Ovary (tissue), 7 donors: ENCODE measurements at regions not wholly inside any gene's neighbourhood (a gene's known extent, or its start where the extent isn't known, plus 50 kb on each side); places are given as distances from the start of the nearest gene placed in this dataset.

Source experiments
- DNase-seq, 5 donors: peaks; one replicate each; pipeline ENCODE4 v3.0.0-alpha.2; 2019 to 2020
- H3K27ac ChIP-seq, 2 donors: fragments of 200-600 bp; one replicate each; pipeline versions ENCODE4 v1.5.1 to v1.8.0; 2019 to 2022
- H3K27me3 ChIP-seq: fragments of 200-600 bp; one replicate; pipeline ENCODE4 v1.8.0; 2022
- H3K36me3 ChIP-seq: fragments of 200-600 bp; sonication (generic); one replicate; pipeline ENCODE4 v1.5.1; 2019
- H3K4me1 ChIP-seq: one replicate; pipeline ENCODE4 v1.8.1; 2013; ENCODE audit warnings: mild to moderate bottlenecking, moderate library complexity; ENCODE audit not compliant: insufficient read depth
- H3K4me3 ChIP-seq: fragments of 200-600 bp; sonication (generic); one replicate; pipeline ENCODE4 v1.5.1; 2017
- H3K9me3 ChIP-seq, 2 donors: fragments of 200-600 bp in 1 of 2; sonication (generic) in 1 of 2; one replicate each; pipeline versions ENCODE4 v1.5.1 to v1.8.1; 2013 to 2019; ENCODE audit warnings: mild to moderate bottlenecking in 1 of 2, moderate library complexity in 1 of 2
- CTCF ChIP-seq, 3 donors: fragments of 450-650 bp in 2 of 3; fragments of 200-600 bp in 1 of 3; IDR thresholded peaks; one replicate each; pipeline versions ENCODE4 v1.5.1 to v1.8.0; 2016 to 2022; ENCODE audit warnings: antibody characterized with exemption in 3 of 3, mild to moderate bottlenecking in 1 of 3
- EP300 ChIP-seq: sonication (generic); formaldehyde crosslinking; IDR thresholded peaks from one replicate; pipeline ENCODE4 v1.6.1; 2017; ENCODE audit warnings: antibody characterized with exemption
- POLR2A ChIP-seq: fragments of 450-650 bp; IDR thresholded peaks from one replicate; pipeline ENCODE4 v1.6.1; 2017; ENCODE audit warnings: antibody characterized with exemption, mild to moderate bottlenecking, moderate library complexity
- WGBS, 3 donors: extraction: QIAGEN DNeasy Blood & Tissue Kit in 1 of 3; methylation state at CpG; one replicate each; pipeline versions ENCODE4 v1.1.5 to v1.1.7; 2013 to 2017; 5-methylcytosine and 5-hydroxymethylcytosine counted together
- intact Hi-C, 4 donors: fragments of 100-400 bp; cut with DNase I; formaldehyde crosslinking; loops; one replicate each; pipeline versions ENCODE4 v1.11.0 to v1.15.1; 2022 to 2023
- donor health status: DM: no; HTN: no; CAD: no; lungs with moderate emphysema.
- donor health status: DM: no; HTN: no; CAD: no.
- donor health status: Bipolar disorder and iron deficiency.
- donor health status: DM: no; HTN: no; CAD: no.
- donor health status: DM: yes; HTN: yes; CAD: no.

DNA sequence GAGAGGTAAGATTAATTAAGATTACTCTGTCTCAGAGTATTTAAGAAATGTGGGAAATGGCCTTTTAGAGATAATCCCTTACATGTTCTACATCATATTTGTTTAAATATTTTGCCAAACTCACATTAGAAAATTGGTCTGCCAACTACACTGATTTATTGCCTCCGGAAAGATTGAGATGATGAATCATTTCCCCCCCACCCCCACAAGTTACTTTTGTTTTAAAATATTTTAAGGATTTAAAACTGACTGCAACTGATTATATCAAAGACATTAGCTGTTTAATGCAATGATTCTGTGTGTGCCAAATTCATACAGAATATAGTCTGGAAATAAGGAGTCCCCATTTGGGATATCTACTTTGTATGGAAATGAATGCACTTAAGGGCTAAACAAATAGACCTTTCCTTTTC lies 674.4 kb downstream of the PRR16 start:
- TF ChIP-seq EP300: no peak
- no peak for TF ChIP-seq POLR2A
- no peak for TF ChIP-seq CTCF (IDR thresholded peaks at IDR 0.05)
- Histone ChIP-seq H3K27ac (no peak overlapping the region), H3K27me3 (no peaks in the 10 kb centered on the region), H3K9me3 (no peaks in the 10 kb centered on the region), H3K4me3 (no peak overlapping the region), H3K36me3 (no peaks in the 10 kb centered on the region), H3K4me1 (no peaks in the 10 kb centered on the region)
- intact Hi-C loops: no loop called here
- 61 to 75% (median 71%) methylated on average over 1 of the region's 1 CpG for WGBS, 3 donors
- DNase-seq: no peak

DNA sequence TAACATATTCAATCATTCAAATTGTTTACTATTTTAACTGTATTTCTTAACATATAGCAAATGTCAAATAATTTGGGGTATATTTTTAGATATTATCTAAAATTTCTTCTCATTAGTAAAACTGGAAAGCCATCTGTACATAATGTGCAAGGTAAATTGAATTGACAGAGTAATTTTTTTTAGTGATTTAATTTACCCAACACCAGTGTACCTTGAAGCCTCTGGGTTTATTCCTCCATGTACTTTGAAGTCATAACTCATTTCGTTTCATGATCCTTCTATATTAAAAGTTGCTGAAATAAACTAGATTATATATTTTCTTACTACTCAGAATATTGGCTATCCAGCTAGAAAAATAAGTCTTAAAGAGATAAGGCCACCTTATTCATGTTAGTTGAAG lies 674.9 kb downstream of the PRR16 start:
- H3K4me1 ChIP-seq: no peaks in the 10 kb centered on the region
- no peak overlapping the region for H3K4me3 ChIP-seq
- H3K36me3 ChIP-seq: no peaks in the 10 kb centered on the region
- intact Hi-C loops: no loop called here
- no peak overlapping the region for H3K27ac ChIP-seq
- 68 to 75% (median 68%) methylated on average over 1 of the region's 1 CpG for WGBS, 3 donors
- DNase-seq: no peak
- TF ChIP-seq POLR2A (no peak), CTCF (IDR thresholded peaks at IDR 0.05) (no peak), EP300 (no peak)
- no peaks in the 10 kb centered on the region for H3K27me3 ChIP-seq
- no peaks in the 10 kb centered on the region for H3K9me3 ChIP-seq

DNA sequence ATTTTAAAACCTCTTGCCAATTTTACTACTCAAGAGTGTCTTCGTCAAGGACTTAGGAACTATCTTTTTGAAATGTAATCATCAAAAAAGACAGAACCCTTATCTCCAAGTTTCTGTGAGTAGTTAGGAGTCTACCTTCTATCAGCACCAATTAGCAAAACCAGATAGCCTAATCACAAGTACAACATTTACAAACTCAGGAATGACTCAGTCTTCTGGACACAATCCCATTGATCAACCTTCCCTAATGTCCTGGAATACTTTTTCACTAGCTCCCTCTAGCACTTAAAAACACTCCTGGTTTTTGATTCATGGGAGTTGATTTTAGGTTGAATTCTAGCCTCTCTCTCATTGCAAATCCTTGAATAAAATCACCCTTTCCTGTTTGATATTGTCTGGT lies 680.7 kb downstream of the PRR16 start:
- TF ChIP-seq EP300: no peak
- no peak for TF ChIP-seq POLR2A
- no peak for TF ChIP-seq CTCF (IDR thresholded peaks at IDR 0.05)
- Histone ChIP-seq H3K9me3 (no peaks in the 10 kb centered on the region), H3K4me3 (no peak overlapping the region), H3K4me1 (no peaks in the 10 kb centered on the region), H3K27ac (no peak overlapping the region), H3K27me3 (no peaks in the 10 kb centered on the region), H3K36me3 (no peaks in the 10 kb centered on the region)
- WGBS, 3 donors: 1 to 10% (median 10%) methylated on average over 1 of the region's 1 CpG
- no peak for DNase-seq
- intact Hi-C loops: no loop called here

DNA sequence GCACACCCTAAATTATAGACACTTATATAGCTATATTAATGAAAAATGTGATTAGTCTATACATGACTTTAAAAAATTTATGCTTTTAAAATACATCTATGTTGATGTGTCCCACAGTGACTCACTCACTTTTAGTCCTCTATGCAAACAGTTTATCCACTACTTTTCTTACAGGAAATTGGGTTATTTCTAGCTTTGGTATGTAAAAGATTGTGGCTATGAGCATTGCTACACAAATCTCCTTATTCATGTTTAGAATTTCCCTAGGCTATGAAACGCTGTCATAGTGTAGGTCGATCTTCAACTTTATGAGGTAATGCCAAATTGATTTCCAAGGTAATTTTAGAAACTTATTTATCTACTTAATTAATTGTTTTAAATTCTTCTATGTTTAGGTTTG lies 687.4 kb downstream of the PRR16 start:
- Histone ChIP-seq H3K36me3 (no peaks in the 10 kb centered on the region), H3K9me3 (no peaks in the 10 kb centered on the region), H3K27ac (no peak overlapping the region), H3K27me3 (no peaks in the 10 kb centered on the region), H3K4me3 (no peak overlapping the region), H3K4me1 (no peaks in the 10 kb centered on the region)
- 82 to 94% (median 87%) methylated on average over 2 of the region's 2 CpGs for WGBS, 3 donors
- TF ChIP-seq EP300 (no peak), POLR2A (no peak), CTCF (IDR thresholded peaks at IDR 0.05) (no peak)
- intact Hi-C loops: no loop called here
- no peak for DNase-seq

DNA sequence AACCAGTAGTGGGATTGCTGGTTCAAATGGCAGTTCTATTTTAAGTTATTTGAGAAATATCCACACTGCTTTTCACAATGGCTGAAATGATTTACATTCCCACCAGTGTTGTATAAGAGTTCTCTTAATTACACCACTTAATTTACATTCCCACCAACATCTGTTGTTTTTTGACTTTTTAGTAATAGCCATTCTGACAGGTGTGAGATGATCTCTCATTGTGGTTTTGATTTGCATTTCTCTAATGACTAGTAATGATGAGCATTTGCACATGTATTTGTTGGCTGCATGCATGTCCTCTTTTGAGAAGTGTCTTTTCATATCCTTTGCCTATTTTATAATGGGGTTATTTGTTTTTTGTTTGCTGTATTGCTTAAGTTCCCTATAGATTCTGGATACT lies 688.3 kb downstream of the PRR16 start:
- H3K4me3 ChIP-seq: no peak overlapping the region
- no peaks in the 10 kb centered on the region for H3K9me3 ChIP-seq
- TF ChIP-seq CTCF (IDR thresholded peaks at IDR 0.05) (no peak), EP300 (no peak), POLR2A (no peak)
- H3K27ac ChIP-seq: no peak overlapping the region
- H3K4me1 ChIP-seq: no peaks in the 10 kb centered on the region
- intact Hi-C loops: no loop called here
- H3K27me3 ChIP-seq: no peaks in the 10 kb centered on the region
- no peak for DNase-seq
- H3K36me3 ChIP-seq: no peaks in the 10 kb centered on the region
